ENCODE measurements at regions not wholly inside any gene's neighbourhood (a gene's known extent, or its start where the extent isn't known, plus 50 kb on each side); places are given as distances from the start of the nearest gene placed in this dataset.
"Not testable (repeated sequence)": the region's sequence is repeated elsewhere in the genome, so short reads cannot be mapped to it uniquely, and the experiment has no call there.

DNA sequence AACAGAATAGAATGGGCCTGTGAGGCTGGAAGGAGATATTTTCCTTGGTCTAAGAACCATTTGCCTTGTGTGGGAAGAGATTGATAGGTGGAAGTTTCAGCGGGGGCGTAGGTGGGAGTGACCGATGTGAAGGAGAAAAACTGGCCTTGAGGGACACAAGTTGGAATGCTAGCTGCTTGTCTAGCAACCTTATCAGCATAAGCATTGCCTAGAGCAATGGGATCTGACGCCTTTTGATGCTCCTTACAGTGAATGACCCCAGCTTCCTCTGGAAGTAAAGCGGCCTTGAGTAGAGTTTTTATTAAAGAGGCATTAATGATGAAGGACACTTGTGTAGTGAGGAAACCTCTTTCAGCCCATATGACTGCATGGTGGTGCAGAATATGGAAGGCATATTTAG, 843.8 kb upstream of the ANO3 start:
- TF ChIP-seq, protein P1, sequence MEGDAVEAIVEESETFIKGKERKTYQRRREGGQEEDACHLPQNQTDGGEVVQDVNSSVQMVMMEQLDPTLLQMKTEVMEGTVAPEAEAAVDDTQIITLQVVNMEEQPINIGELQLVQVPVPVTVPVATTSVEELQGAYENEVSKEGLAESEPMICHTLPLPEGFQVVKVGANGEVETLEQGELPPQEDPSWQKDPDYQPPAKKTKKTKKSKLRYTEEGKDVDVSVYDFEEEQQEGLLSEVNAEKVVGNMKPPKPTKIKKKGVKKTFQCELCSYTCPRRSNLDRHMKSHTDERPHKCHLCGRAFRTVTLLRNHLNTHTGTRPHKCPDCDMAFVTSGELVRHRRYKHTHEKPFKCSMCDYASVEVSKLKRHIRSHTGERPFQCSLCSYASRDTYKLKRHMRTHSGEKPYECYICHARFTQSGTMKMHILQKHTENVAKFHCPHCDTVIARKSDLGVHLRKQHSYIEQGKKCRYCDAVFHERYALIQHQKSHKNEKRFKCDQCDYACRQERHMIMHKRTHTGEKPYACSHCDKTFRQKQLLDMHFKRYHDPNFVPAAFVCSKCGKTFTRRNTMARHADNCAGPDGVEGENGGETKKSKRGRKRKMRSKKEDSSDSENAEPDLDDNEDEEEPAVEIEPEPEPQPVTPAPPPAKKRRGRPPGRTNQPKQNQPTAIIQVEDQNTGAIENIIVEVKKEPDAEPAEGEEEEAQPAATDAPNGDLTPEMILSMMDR (IDR thresholded peaks at IDR 0.05): not testable (repeated sequence)
- not testable (repeated sequence) for TF ChIP-seq POLR2A (IDR thresholded peaks at IDR 0.05)

All from upper lobe of left lung (tissue), 4 donors.